SK-N-SH (cell line): ENCODE measurements at regions not wholly inside any gene's neighbourhood (a gene's known extent, or its start where the extent isn't known, plus 50 kb on each side); places are given as distances from the start of the nearest gene placed in this dataset.

Source experiments
- CTCF ChIA-PET: fragments of 300-600, 350-600 bp; formaldehyde crosslinking; extraction: SDS; loops from one replicate; lab custom pipeline; 2021; lab: Yijun Ruan, JAX
- POLR2A ChIA-PET: fragments of 350-600 bp; sonication (Branson Sonifier 250); formaldehyde crosslinking; extraction: SDS; loops from one replicate; lab custom pipeline; 2020; ENCODE audit warnings: antibody characterized with exemption, inconsistent platforms; lab: Yijun Ruan, JAX
- DNase-seq: peaks from one replicate; pipeline ENCODE4 v3.0.0; 2012
- H2AFZ ChIP-seq: fragments of 200-600 bp; sonication (generic); 2 replicates; pipeline ENCODE4 v1.8.1; 2016; ENCODE audit warnings: antibody characterized with exemption, mild to moderate bottlenecking, low read depth
- H3F3A ChIP-seq: fragments of 200-600 bp; sonication (generic); replicated peaks from 2 replicates; pipeline ENCODE3; 2016; ENCODE audit warnings: antibody characterized with exemption, mild to moderate bottlenecking; ENCODE audit not compliant: insufficient read depth
- H3K27ac ChIP-seq, 2 experiments: fragments of 200-500 bp in 1 of 2; fragments of 200-600 bp in 1 of 2; sonication (Bioruptor generic) in 1 of 2; sonication (generic), shearing (Covaris generic) in 1 of 2; 2 replicates each; pipeline versions ENCODE4 v1.5.1 to v1.6.1; 2014 to 2016; ENCODE audit warnings: low read depth in 2 of 2, inconsistent platforms in 1 of 2, low read length in 1 of 2, mild to moderate bottlenecking in 1 of 2, mixed read lengths in 1 of 2
- H3K27me3 ChIP-seq: fragments of 200-600 bp; sonication (generic), shearing (Covaris generic); 2 replicates; pipeline ENCODE4 v1.6.1; 2016; ENCODE audit warnings: mixed run types; ENCODE audit not compliant: insufficient read depth
- H3K36me3 ChIP-seq, 2 experiments: fragments of 200-500 bp in 1 of 2; fragments of 200-600 bp in 1 of 2; sonication (Bioruptor generic) in 1 of 2; sonication (generic) in 1 of 2; replicated peaks in 1 of 2; 2 replicates each; pipeline versions ENCODE3 to v1.5.1; 2014 to 2016; ENCODE audit warnings: low read length in 1 of 2, mild to moderate bottlenecking in 1 of 2; ENCODE audit not compliant: insufficient read depth in 2 of 2, control insufficient read depth in 1 of 2
- H3K4me1 ChIP-seq, 2 experiments: fragments of 200-500 bp in 1 of 2; fragments of 200-600 bp in 1 of 2; sonication (Bioruptor generic) in 1 of 2; sonication (generic), shearing (Covaris generic) in 1 of 2; 2 replicates each; pipeline versions ENCODE4 v1.5.1 to v1.6.1; 2014 to 2016; ENCODE audit warnings: low read depth in 1 of 2, low read length in 1 of 2, mixed run types in 1 of 2; ENCODE audit not compliant: insufficient read depth in 2 of 2, control insufficient read depth in 1 of 2
- H3K4me2 ChIP-seq: fragments of 200-600 bp; sonication (generic), shearing (Covaris generic); 2 replicates; pipeline ENCODE4 v1.6.1; 2017; ENCODE audit warnings: mixed run types
- H3K4me3 ChIP-seq, 2 experiments: fragments of 200-500 bp in 1 of 2; fragments of 200-600 bp in 1 of 2; sonication (Bioruptor generic) in 1 of 2; sonication (generic), shearing (Covaris generic) in 1 of 2; 2 replicates each; pipeline versions ENCODE4 v1.5.1 to v1.8.1; 2014 to 2016; ENCODE audit warnings: low read depth in 2 of 2, inconsistent platforms in 1 of 2, low read length in 1 of 2, mild to moderate bottlenecking in 1 of 2, mixed read lengths in 1 of 2, moderate library complexity in 1 of 2
- H3K79me2 ChIP-seq: fragments of 200-600 bp; sonication (generic); 2 replicates; pipeline ENCODE4 v1.8.1; 2017; ENCODE audit warnings: mild to moderate bottlenecking; ENCODE audit not compliant: insufficient read depth
- H3K9ac ChIP-seq: fragments of 200-600 bp; sonication (generic); 2 replicates; pipeline ENCODE4 v1.6.1; 2017; ENCODE audit warnings: mixed run types
- H3K9me2 ChIP-seq: fragments of 200-600 bp; sonication (generic); 2 replicates; pipeline ENCODE4 v1.6.1; 2017; ENCODE audit warnings: mixed run types
- H3K9me3 ChIP-seq: fragments of 200-600 bp; sonication (generic); 2 replicates; pipeline ENCODE4 v1.6.1; 2017; ENCODE audit warnings: mixed run types, mild to moderate bottlenecking, moderate library complexity
- H4K20me1 ChIP-seq: fragments of 200-600 bp; sonication (generic); 2 replicates; pipeline ENCODE4 v1.6.1; 2017; ENCODE audit warnings: mild to moderate bottlenecking, mixed run types; ENCODE audit not compliant: insufficient read depth
- ELF1 ChIP-seq: IDR thresholded peaks from 2 replicates; pipeline ENCODE4 v1.4.0; 2012
- EZH2phosphoT487 ChIP-seq: fragments of 200-600 bp; sonication (generic); IDR thresholded peaks from 2 replicates; pipeline ENCODE4 v1.6.1; 2017; ENCODE audit warnings: low read depth, mixed run types, mild to moderate bottlenecking, antibody characterized with exemption, moderate library complexity, borderline replicate concordance
- FOSL2 ChIP-seq: IDR thresholded peaks from 2 replicates; pipeline ENCODE4 v1.4.0; 2012; ENCODE audit warnings: low read depth, mild to moderate bottlenecking, moderate library complexity, borderline replicate concordance
- FOXJ3 ChIP-seq: sonication (generic); formaldehyde crosslinking; IDR thresholded peaks from 2 replicates; pipeline ENCODE4 v1.5.1; 2020; ENCODE audit warnings: mild to moderate bottlenecking, missing genetic modification reagents
- FOXM1 ChIP-seq: IDR thresholded peaks from 2 replicates; pipeline ENCODE4 v1.4.0; 2012; ENCODE audit warnings: low read depth, mild to moderate bottlenecking
- GABPA ChIP-seq: IDR thresholded peaks from 2 replicates; pipeline ENCODE4 v1.4.0; 2012; ENCODE audit warnings: low read depth, mild to moderate bottlenecking
- JUND ChIP-seq: IDR thresholded peaks from 2 replicates; pipeline ENCODE4 v1.4.0; 2012
- MEF2A ChIP-seq: IDR thresholded peaks from 2 replicates; pipeline ENCODE4 v1.4.0; 2012; ENCODE audit warnings: low read depth, borderline replicate concordance
- NFIC ChIP-seq: IDR thresholded peaks from 2 replicates; pipeline ENCODE4 v1.4.0; 2012; ENCODE audit warnings: borderline replicate concordance
- POLR2AphosphoS5 ChIP-seq: IDR thresholded peaks from 2 replicates; pipeline ENCODE4 v1.6.1; 2012; ENCODE audit warnings: low read depth, low read length
- RAD21 ChIP-seq: IDR thresholded peaks from 2 replicates; pipeline ENCODE4 v1.6.1; 2012; ENCODE audit warnings: mild to moderate bottlenecking, low read length
- RFX5 ChIP-seq: IDR thresholded peaks from 2 replicates; pipeline ENCODE4 v1.6.1; 2012; ENCODE audit warnings: mild to moderate bottlenecking, improper control_type of control experiment, low read length
- SIN3A ChIP-seq: IDR thresholded peaks from 2 replicates; pipeline ENCODE4 v1.6.1; 2012; ENCODE audit warnings: low read depth, mild to moderate bottlenecking, low read length, moderate library complexity, borderline replicate concordance
- TAF1 ChIP-seq: IDR thresholded peaks from 2 replicates; pipeline ENCODE4 v1.6.1; 2012; ENCODE audit warnings: low read depth, mild to moderate bottlenecking, low read length, moderate library complexity, borderline replicate concordance
- TEAD4 ChIP-seq: IDR thresholded peaks from 2 replicates; pipeline ENCODE4 v1.4.0; 2012; ENCODE audit warnings: mild to moderate bottlenecking, borderline replicate concordance; ENCODE audit not compliant: insufficient read depth
- YY1 ChIP-seq: IDR thresholded peaks from 2 replicates; pipeline ENCODE4 v1.4.0; 2012; ENCODE audit warnings: low read depth, mild to moderate bottlenecking
- WGBS: methylation state at CpG from one replicate; pipeline ENCODE4 v1.1.6; 2017; ENCODE audit warnings: low lambda C conversion rate; 5-methylcytosine and 5-hydroxymethylcytosine counted together
- TF ChIP-seq, protein P1 (sequence below): IDR thresholded peaks from 2 replicates; pipeline ENCODE4 v1.4.0; 2012; ENCODE audit warnings: low read depth, borderline replicate concordance
- TF ChIP-seq, protein P2 (sequence below): IDR thresholded peaks from 2 replicates; pipeline ENCODE4 v1.4.0; 2012; ENCODE audit warnings: low read depth
- TF ChIP-seq, protein P3 (sequence below): fragments of 150-350 bp; IDR thresholded peaks from 2 replicates; pipeline ENCODE4 v1.6.1; 2017; ENCODE audit warnings: antibody characterized with exemption, low read length, low read depth, borderline replicate concordance
- TF ChIP-seq, protein P4 (sequence below): IDR thresholded peaks from 2 replicates; pipeline ENCODE4 v1.6.1; 2012; ENCODE audit warnings: mild to moderate bottlenecking, low read depth, low read length, moderate library complexity
- TF ChIP-seq, protein P5 (sequence below): fragments of 150-350 bp; IDR thresholded peaks from 2 replicates; pipeline ENCODE4 v1.6.1; 2016; ENCODE audit warnings: mild to moderate bottlenecking, low read depth, low read length

DNA sequence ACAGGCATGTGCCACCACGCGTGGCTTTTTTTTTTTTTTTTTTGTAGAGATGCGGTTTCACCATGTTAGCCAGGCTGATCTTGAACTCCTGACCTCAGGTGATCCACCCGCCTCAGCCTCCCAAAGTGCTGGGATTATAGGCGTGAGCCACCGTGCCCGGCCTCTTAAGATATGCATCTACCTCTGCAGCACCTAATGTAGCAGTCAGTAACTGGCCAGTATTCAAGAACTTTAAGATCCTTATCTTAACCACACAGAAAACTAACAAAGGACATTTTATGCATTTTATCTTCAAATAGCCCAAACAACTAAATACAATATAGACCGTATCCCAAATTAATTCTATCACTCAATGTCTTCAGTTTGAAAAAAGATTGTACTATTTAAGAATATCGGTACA lies 618.7 kb downstream of the TLE1 start:
- H3K9me2 ChIP-seq, result no peaks in the 10 kb centered on the region
- no peak overlapping the region for H3K27ac ChIP-seq
- no peak overlapping the region for H3K4me2 ChIP-seq
- no peaks in the 10 kb centered on the region for H3F3A ChIP-seq
- H2AFZ ChIP-seq, result no peak overlapping the region
- no peaks in the 10 kb centered on the region for H3K36me3 ChIP-seq
- no peak overlapping the region for H3K4me3 ChIP-seq
- H3K4me1 ChIP-seq, result no peaks in the 10 kb centered on the region
- no peaks in the 10 kb centered on the region for H4K20me1 ChIP-seq
- no peak overlapping the region for H3K9ac ChIP-seq
- no peaks in the 10 kb centered on the region for H3K27me3 ChIP-seq
- TF ChIP-seq, protein P1, sequence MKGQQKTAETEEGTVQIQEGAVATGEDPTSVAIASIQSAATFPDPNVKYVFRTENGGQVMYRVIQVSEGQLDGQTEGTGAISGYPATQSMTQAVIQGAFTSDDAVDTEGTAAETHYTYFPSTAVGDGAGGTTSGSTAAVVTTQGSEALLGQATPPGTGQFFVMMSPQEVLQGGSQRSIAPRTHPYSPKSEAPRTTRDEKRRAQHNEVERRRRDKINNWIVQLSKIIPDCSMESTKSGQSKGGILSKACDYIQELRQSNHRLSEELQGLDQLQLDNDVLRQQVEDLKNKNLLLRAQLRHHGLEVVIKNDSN, result no peak
- TF ChIP-seq SIN3A, result no peak
- TF ChIP-seq GABPA, result no peak
- no peak for TF ChIP-seq POLR2AphosphoS5
- TF ChIP-seq, protein P2, sequence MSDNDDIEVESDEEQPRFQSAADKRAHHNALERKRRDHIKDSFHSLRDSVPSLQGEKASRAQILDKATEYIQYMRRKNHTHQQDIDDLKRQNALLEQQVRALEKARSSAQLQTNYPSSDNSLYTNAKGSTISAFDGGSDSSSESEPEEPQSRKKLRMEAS, result no peak
- TF ChIP-seq TAF1, result no peak
- ChIA-PET POLR2A (no interaction called here), CTCF (no interaction called here)
- no peaks in the 10 kb centered on the region for H3K9me3 ChIP-seq
- no peaks in the 10 kb centered on the region for H3K79me2 ChIP-seq
- 71% methylated on average over 9 of the region's 9 CpGs for WGBS
- no peak for DNase-seq

DNA sequence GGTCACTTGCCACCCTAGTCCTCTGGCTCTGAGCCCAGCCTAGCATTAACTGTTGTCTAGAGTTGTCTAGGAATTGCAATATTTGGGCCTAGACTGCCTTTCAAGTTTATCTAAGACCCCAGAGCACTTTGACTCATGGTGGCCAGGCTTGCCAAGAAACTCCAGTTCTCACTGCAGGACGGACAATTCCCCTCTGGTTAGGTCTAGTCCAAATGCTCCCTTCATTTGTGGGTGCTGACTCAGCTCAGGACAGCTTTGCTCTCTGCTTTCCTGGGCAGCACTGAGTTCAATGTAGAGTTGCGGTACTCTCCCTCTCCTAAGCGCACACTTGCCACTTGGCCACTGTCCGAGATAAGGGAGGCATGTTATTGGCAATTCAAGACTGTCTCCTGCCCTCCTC lies 619.4 kb downstream of the TLE1 start:
- no peaks in the 10 kb centered on the region for H3F3A ChIP-seq
- H3K4me1 ChIP-seq, result no peaks in the 10 kb centered on the region
- no peaks in the 10 kb centered on the region for H3K79me2 ChIP-seq
- no peaks in the 10 kb centered on the region for H3K27me3 ChIP-seq
- POLR2A ChIA-PET, result no interaction called here
- no peak overlapping the region for H3K4me3 ChIP-seq
- TF ChIP-seq TEAD4, result no peak
- TF ChIP-seq YY1, result no peak
- TF ChIP-seq, protein P3, sequence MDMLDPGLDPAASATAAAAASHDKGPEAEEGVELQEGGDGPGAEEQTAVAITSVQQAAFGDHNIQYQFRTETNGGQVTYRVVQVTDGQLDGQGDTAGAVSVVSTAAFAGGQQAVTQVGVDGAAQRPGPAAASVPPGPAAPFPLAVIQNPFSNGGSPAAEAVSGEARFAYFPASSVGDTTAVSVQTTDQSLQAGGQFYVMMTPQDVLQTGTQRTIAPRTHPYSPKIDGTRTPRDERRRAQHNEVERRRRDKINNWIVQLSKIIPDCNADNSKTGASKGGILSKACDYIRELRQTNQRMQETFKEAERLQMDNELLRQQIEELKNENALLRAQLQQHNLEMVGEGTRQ, result no peak
- no peak for TF ChIP-seq RAD21
- TF ChIP-seq FOSL2, result no peak
- no peak for TF ChIP-seq FOXJ3 (CRISPR knock-in tag)
- TF ChIP-seq MEF2A, result no peak
- no peak for TF ChIP-seq ELF1
- TF ChIP-seq EZH2phosphoT487, result no peak
- TF ChIP-seq, protein P4, sequence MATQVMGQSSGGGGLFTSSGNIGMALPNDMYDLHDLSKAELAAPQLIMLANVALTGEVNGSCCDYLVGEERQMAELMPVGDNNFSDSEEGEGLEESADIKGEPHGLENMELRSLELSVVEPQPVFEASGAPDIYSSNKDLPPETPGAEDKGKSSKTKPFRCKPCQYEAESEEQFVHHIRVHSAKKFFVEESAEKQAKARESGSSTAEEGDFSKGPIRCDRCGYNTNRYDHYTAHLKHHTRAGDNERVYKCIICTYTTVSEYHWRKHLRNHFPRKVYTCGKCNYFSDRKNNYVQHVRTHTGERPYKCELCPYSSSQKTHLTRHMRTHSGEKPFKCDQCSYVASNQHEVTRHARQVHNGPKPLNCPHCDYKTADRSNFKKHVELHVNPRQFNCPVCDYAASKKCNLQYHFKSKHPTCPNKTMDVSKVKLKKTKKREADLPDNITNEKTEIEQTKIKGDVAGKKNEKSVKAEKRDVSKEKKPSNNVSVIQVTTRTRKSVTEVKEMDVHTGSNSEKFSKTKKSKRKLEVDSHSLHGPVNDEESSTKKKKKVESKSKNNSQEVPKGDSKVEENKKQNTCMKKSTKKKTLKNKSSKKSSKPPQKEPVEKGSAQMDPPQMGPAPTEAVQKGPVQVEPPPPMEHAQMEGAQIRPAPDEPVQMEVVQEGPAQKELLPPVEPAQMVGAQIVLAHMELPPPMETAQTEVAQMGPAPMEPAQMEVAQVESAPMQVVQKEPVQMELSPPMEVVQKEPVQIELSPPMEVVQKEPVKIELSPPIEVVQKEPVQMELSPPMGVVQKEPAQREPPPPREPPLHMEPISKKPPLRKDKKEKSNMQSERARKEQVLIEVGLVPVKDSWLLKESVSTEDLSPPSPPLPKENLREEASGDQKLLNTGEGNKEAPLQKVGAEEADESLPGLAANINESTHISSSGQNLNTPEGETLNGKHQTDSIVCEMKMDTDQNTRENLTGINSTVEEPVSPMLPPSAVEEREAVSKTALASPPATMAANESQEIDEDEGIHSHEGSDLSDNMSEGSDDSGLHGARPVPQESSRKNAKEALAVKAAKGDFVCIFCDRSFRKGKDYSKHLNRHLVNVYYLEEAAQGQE, result no peak
- TF ChIP-seq NFIC, result no peak
- no peak for TF ChIP-seq JUND
- no peak for TF ChIP-seq FOXM1
- TF ChIP-seq, protein P5, sequence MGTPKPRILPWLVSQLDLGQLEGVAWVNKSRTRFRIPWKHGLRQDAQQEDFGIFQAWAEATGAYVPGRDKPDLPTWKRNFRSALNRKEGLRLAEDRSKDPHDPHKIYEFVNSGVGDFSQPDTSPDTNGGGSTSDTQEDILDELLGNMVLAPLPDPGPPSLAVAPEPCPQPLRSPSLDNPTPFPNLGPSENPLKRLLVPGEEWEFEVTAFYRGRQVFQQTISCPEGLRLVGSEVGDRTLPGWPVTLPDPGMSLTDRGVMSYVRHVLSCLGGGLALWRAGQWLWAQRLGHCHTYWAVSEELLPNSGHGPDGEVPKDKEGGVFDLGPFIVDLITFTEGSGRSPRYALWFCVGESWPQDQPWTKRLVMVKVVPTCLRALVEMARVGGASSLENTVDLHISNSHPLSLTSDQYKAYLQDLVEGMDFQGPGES, result no peak
- TF ChIP-seq RFX5, result no peak
- no peak overlapping the region for H3K9ac ChIP-seq
- no peaks in the 10 kb centered on the region for H4K20me1 ChIP-seq
- no peak overlapping the region for H2AFZ ChIP-seq
- CTCF ChIA-PET, result interaction anchor here (0.5 kb wide), 1 partner anchor 258 kb away, joined by 3 read pairs; no protein-coding TSS in a partner anchor
- H3K27ac ChIP-seq, result no peak overlapping the region
- no peaks in the 10 kb centered on the region for H3K9me3 ChIP-seq
- WGBS, result 72% methylated on average over 4 of the region's 4 CpGs
- no peaks in the 10 kb centered on the region for H3K36me3 ChIP-seq
- H3K9me2 ChIP-seq, result no peaks in the 10 kb centered on the region
- no peak for DNase-seq
- no peak overlapping the region for H3K4me2 ChIP-seq
